Posterior cingulate gyrus (tissue), 11 donors: ENCODE measurements at regions not wholly inside any gene's neighbourhood (a gene's known extent, or its start where the extent isn't known, plus 50 kb on each side); places are given as distances from the start of the nearest gene placed in this dataset.

Experiments used
- DNase-seq, 10 donors: peaks; one replicate each; pipeline versions ENCODE4 v3.0.0 to v3.0.0-alpha.2; 2020 to 2021; ENCODE audit warnings: mixed read lengths in 3 of 10
- intact Hi-C: fragments of 100-400 bp; cut with DNase I; formaldehyde crosslinking; loops from one replicate; pipeline ENCODE4 v1.15.1; 2023

DNA sequence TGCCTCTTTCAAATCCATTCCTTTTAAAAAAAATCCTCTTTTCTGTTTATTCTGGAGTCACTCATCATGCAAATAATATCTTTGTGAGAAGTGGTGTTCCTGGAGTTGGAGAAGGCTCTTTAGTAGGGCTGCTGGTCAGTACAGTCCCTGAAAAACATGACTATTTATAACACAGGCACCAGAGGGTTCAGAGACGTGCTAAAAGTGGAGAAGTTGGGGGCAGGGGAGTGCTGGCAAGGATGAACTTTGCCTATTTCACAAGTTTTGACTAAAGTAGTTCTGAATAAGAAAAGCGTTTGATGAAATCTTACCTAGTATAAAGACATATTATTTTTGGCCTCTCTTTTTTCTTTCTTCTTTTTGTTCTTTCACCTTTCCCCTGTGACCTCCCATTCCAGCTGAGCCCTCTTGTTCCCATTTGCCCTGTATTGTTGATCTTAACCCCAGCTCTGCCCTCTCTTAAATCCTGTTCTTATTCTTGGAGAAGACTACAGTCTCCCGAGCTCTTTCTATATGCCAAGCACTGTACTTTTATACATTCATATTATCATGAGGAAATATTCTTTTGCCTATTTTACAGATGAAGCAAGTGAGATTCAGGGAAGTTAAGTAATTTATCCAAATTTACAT is 129.1 kb downstream of the TM9SF2 start:
- intact Hi-C loops, result no loop called here
- DNase-seq, result no peak

DNA sequence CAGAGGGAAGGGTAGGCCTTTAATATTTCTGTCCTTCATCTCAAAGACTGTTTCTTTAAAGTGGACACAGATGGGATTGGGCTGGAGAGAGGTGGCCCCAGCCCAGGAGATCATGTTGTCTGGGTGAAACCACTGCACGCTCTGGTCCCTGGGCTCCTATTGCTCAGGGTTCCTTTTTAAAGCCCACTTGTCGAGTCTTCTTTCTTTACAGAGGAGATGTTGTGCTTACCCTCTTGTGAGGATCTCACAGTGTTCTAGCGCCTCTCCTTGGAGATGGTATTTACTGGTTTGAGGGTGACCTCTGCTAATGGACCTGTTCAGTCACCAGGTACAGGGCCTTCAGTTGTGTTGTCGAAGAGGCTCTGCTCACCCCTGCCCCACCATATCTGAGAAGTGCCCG is 128.4 kb downstream of the TM9SF2 start:
- intact Hi-C loops, result no loop called here

DNA sequence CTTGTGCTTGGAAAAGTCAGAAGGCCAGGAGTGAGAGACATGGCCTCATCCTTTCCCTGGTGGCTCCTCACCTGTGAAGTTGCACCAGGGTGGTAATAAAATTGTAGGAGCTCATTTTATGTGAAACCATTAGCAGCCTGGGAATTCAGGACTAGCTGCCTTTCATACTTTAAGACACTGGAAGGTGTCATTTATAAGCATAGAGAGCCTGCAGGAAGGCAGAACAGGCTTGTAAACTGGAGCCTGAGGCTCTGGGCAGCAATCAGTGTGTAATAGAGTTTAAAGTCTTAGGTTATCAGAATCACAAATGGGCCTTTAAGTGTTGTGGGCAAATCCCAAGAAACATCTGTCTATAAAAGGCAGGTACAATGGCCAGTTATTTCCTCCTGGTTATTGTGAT is 127.2 kb downstream of the TM9SF2 start:
- intact Hi-C loops, result no loop called here
- DNase-seq, result no peak

More for the DNA sequence above, 128.4 kb downstream of the TM9SF2 start:
- no peak for DNase-seq

DNA sequence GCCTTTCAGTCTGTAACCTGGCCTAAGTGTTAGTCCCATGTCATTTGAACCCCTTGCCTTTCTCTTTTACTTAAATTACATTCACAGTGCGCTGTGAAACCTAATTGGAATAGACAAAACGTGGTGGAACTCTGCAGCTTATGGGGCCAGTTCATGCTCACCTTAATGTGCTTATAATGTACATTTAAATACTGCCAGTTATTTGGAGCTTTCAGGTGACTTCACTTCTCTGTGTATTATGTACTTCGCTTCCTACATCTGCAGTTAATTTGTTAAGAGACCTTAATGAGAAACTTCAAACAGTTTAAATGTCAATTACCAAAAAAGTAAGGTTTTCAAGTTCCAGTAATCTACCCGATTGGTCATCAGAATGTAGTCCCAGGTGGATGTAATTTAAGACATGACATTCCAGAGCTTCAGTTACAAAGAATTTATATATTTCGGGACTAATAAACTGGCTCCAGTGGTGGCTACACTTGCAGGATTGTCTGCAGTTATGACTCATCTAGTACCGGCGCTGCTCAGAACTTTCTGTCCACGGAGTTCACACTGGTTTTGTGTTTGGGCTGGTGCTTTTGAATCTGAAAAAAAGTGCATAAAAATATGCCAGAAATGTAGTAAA is 125.3 kb downstream of the TM9SF2 start:
- intact Hi-C loops, result no loop called here
- DNase-seq, result no peak

DNA sequence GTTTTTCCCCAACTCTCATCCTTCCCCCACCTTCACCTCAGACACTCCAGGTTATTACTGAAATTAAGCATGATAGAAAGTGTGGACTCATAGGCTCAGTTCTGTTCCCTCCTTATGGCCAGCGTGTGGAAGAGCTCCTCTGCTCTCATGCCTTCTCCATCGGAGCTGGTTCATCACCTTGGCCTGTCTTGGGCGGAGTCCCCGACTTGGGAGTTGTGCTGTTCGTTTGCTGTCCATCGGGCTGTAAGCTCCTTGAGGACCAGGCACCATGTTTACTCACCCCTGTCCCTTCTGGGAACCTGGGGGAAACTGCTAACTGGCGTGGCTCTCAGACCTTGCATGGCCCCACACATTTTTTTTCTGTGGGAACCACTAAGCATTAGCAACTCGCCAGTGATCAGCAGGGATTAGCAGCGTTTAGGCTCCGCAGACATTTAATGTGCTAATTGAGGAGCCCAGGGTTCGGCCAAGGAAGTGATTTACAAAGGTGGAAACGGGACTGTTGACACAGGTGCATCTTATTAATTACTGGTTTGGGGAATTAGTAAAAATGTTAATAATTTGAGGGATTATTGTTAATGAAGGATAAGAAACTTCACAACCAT is 123.8 kb downstream of the TM9SF2 start:
- intact Hi-C loops, result no loop called here
- DNase-seq, result no peak

DNA sequence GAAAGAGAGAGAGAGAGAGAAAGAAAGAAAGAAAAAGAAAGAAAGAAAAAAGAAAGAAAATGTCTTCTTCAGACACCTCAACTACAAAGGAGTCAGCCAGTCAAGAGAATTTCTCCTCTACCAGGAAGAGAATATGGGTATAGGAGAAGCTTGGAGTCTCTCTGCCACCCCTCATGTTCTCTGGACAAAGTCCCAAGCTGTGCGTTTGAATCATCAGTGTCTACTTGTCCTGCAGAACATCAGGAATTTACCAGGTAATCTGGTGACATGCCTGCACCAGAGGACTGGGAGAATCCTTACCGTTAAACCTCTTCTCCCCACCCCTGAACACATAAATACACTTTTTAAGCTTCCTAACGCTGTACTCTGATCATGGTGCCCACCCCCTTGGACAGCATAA is 119.5 kb downstream of the TM9SF2 start:
- intact Hi-C loops, result no loop called here
- no peak for DNase-seq

DNA sequence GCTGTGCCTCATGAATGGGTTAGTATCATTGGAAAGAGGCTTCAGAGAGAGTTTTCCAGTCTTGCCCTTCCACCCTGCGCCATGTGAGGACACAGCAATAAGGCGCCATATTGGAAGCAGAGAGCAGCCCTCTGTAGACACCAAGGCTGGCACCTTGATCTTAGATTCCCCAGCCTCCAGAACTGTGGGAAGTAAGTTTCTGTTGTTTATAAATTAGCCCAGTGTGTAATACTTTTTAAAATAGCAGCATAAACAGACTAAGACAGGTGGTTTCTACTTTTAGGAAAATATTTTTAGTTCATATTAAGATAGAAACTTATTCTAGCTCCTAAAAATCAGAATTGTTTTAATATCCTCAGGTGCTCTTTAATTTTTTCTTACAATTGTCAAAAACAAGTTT is 117.9 kb downstream of the TM9SF2 start:
- no peak for DNase-seq
- intact Hi-C loops, result no loop called here

DNA sequence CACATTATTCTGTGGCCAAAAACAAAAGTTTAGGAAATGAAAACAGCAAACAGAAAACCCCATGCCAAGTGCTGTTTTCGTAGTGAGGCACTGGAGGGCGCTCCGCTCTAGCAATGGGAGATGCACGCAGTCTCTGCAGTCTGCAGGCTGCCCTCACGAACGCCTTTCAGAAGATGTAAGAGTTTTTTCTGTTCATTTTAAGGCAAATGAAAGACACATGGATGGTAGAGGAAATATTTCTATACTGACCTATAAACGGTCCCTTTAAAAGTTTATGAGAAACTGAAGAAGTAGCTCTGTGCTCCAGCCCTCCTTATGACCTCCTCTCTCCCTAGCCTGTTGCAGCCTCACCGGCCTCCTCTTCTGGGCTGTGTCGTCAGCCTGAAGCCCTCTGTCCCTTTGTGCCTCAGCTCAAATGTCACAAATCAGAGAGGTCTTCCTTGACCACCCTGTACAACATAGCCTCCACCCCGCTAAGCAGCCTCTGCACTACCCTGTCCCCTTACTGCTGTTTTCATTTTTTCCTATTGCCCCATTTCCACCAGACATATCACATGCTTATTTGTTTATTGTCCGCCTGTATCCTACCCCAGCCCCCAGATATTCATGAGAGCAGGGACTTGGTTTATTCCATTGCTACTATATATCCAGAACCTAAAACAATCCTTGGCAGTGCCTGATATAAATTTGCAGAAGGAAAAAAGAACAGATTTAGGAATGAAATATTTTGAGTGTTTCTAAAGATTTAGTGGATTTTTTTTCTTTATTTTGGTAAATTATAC is 116.4 kb downstream of the TM9SF2 start:
- intact Hi-C loops, result no loop called here
- DNase-seq, result peak in 8 of 10 donors; percentile 41 to 89 (median 60)

DNA sequence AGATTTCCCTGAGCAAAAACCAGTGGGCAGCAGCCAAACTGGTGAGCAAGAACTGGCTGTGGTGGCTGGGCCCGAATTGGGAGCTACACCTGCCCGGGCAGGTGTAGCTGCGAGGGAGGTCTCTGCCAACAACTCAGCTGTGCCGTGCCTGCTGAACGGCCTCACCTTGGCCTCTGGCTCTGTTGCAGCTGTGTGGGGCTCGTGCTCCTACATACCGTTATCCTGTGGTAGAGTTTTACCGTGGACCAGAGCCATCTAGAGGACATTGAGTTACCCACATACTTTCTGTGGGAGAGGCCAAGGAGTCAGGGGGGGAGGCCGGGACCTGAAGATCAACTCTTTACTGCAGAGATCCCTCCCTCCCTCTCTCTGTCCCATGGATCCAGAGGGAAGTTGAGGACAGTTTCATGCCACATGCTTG is 113.2 kb downstream of the TM9SF2 start:
- intact Hi-C loops, result no loop called here

More for the DNA sequence above, 113.2 kb downstream of the TM9SF2 start:
- no peak for DNase-seq
